ENCODE measurements at regions not wholly inside any gene's neighbourhood (a gene's known extent, or its start where the extent isn't known, plus 50 kb on each side); places are given as distances from the start of the nearest gene placed in this dataset.
"Not testable (repeated sequence)": the region's sequence is repeated elsewhere in the genome, so short reads cannot be mapped to it uniquely, and the experiment has no call there.

GRCh38 chr3:194886836-194887235 is 201.2 kb downstream of the FAM43A start:
- H3K4me1 ChIP-seq (ENCODE audit: control insufficient read depth in 2 of 2, insufficient read depth in 2 of 2, low read length in 2 of 2): no peaks in the 10 kb centered on the region
- no peaks in the 10 kb centered on the region for H3K79me2 ChIP-seq (ENCODE audit: control insufficient read depth, insufficient read depth, low read length)
- H3K4me3 ChIP-seq (ENCODE audit: control extremely low read depth in 1 of 5, extremely low read depth in 1 of 5, insufficient read depth in 1 of 5, low read depth in 2 of 5, low read length in 4 of 5): no peak overlapping the region
- no peak for DNase-seq
- no peak overlapping the region for H3K27ac Mint-ChIP-seq
- ChIA-PET CTCF (no interaction called here), POLR2A (no interaction called here)
- H3K4me1 Mint-ChIP-seq: peaks cover 6% of the 10 kb centered on the region
- no peaks in the 10 kb centered on the region for H3K36me3 ChIP-seq (replicated peaks in 1 of 2; ENCODE audit: control extremely low read depth in 1 of 2, control insufficient read depth in 1 of 2, extremely low read depth in 1 of 2, insufficient read depth in 2 of 2, low read length in 1 of 2)
- TF ChIP-seq, protein P1, sequence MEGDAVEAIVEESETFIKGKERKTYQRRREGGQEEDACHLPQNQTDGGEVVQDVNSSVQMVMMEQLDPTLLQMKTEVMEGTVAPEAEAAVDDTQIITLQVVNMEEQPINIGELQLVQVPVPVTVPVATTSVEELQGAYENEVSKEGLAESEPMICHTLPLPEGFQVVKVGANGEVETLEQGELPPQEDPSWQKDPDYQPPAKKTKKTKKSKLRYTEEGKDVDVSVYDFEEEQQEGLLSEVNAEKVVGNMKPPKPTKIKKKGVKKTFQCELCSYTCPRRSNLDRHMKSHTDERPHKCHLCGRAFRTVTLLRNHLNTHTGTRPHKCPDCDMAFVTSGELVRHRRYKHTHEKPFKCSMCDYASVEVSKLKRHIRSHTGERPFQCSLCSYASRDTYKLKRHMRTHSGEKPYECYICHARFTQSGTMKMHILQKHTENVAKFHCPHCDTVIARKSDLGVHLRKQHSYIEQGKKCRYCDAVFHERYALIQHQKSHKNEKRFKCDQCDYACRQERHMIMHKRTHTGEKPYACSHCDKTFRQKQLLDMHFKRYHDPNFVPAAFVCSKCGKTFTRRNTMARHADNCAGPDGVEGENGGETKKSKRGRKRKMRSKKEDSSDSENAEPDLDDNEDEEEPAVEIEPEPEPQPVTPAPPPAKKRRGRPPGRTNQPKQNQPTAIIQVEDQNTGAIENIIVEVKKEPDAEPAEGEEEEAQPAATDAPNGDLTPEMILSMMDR (IDR thresholded peaks at IDR 0.05): no peak
- no peak for TF ChIP-seq EZH2 (IDR thresholded peaks at IDR 0.05; ENCODE audit: borderline replicate concordance, insufficient read depth, low read depth, low read length, poor library complexity, severe bottlenecking)
- no peak overlapping the region for H3K27ac ChIP-seq (ENCODE audit: low read length in 2 of 2)
- 100% methylated on average over 1 of the region's 2 CpGs for WGBS (ENCODE audit: insufficient coverage)
- intact Hi-C loops (cut with micrococcal nuclease): no loop called here
- ATAC-seq (ENCODE audit: low read depth): no peak
- no peak overlapping the region for H2AFZ ChIP-seq (ENCODE audit: insufficient read depth, low read depth, low read length, poor library complexity, severe bottlenecking)
- H3K4me2 ChIP-seq (replicated peaks; ENCODE audit: low read depth, low read length, poor library complexity, severe bottlenecking): no peak overlapping the region
- no peaks in the 10 kb centered on the region for H3K27me3 ChIP-seq (replicated peaks in 1 of 4; ENCODE audit: control extremely low read depth in 1 of 4, control insufficient read depth in 3 of 4, insufficient read depth in 4 of 4, low read length in 3 of 4)
- peaks cover 2% of the 10 kb centered on the region for H3K27me3 Mint-ChIP-seq
- H3K9me3 Mint-ChIP-seq (ENCODE audit: insufficient read depth): peaks cover 14% of the 10 kb centered on the region
- H4K20me1 ChIP-seq (ENCODE audit: control insufficient read depth, insufficient read depth, low read length, poor library complexity, severe bottlenecking): no peaks in the 10 kb centered on the region
- no peak overlapping the region for H3K9ac ChIP-seq (ENCODE audit: low read length)
- peaks cover 1 to 36% (median 17%) of the 10 kb centered on the region in 3 donors for H3K9me3 ChIP-seq (ENCODE audit: control extremely low read depth in 1 of 3, control insufficient read depth in 2 of 3, insufficient read depth in 1 of 3, low read length in 2 of 3)
- no peak overlapping the region for H3K4me3 Mint-ChIP-seq

DNA sequence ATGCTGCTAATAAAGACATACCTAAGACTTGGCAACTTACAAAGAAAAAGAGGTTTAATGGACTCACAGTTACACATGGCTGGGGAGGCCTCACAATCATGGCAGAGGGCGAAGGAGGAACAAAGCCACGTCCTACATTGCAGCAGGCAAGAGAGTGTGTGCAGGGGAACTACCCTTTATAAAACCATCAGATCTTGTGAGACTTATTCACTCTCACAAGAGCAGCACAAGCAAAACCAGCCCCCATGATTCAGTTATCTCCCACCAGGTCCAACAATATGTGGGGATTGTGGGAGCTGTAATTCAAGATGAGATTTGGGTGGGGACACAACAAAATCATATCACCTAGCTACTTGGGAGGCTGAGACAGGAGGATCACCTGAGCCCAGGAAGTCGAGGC is 202.4 kb downstream of the FAM43A start:
- H2AFZ ChIP-seq (ENCODE audit: insufficient read depth, low read depth, low read length, poor library complexity, severe bottlenecking); H3K27ac Mint-ChIP-seq; H3K27me3 ChIP-seq (replicated peaks in 1 of 4; ENCODE audit: control extremely low read depth in 1 of 4, control insufficient read depth in 3 of 4, insufficient read depth in 4 of 4, low read length in 3 of 4); POLR2A ChIA-PET; H3K9ac ChIP-seq (ENCODE audit: low read length); H3K4me1 Mint-ChIP-seq; H3K4me3 Mint-ChIP-seq; H3K4me1 ChIP-seq (ENCODE audit: control insufficient read depth in 2 of 2, insufficient read depth in 2 of 2, low read length in 2 of 2); DNase-seq; H3K4me3 ChIP-seq (ENCODE audit: control extremely low read depth in 1 of 5, extremely low read depth in 1 of 5, insufficient read depth in 1 of 5, low read depth in 2 of 5, low read length in 4 of 5); H3K27ac ChIP-seq (ENCODE audit: low read length in 2 of 2); H3K4me2 ChIP-seq (replicated peaks; ENCODE audit: low read depth, low read length, poor library complexity, severe bottlenecking); H4K20me1 ChIP-seq (ENCODE audit: control insufficient read depth, insufficient read depth, low read length, poor library complexity, severe bottlenecking); H3K36me3 ChIP-seq (replicated peaks in 1 of 2; ENCODE audit: control extremely low read depth in 1 of 2, control insufficient read depth in 1 of 2, extremely low read depth in 1 of 2, insufficient read depth in 2 of 2, low read length in 1 of 2); intact Hi-C loops (cut with micrococcal nuclease); ATAC-seq (ENCODE audit: low read depth); H3K27me3 Mint-ChIP-seq; H3K79me2 ChIP-seq (ENCODE audit: control insufficient read depth, insufficient read depth, low read length); CTCF ChIA-PET: not testable (repeated sequence)
- peaks cover 1 to 39% (median 17%) of the 10 kb centered on the region in 3 donors for H3K9me3 ChIP-seq (ENCODE audit: control extremely low read depth in 1 of 3, control insufficient read depth in 2 of 3, insufficient read depth in 1 of 3, low read length in 2 of 3)
- no CpG with 5 or more reads among the region's 3 CpGs for WGBS (ENCODE audit: insufficient coverage)
- H3K9me3 Mint-ChIP-seq (ENCODE audit: insufficient read depth): peaks cover 14% of the 10 kb centered on the region

Measured in B cell (primary cell).